SK-N-SH treated with all-trans-retinoic acid at 6 μM for 48 hours (cell line): ENCODE measurements at regions not wholly inside any gene's neighbourhood (a gene's known extent, or its start where the extent isn't known, plus 50 kb on each side); places are given as distances from the start of the nearest gene placed in this dataset.

Experiments
- ATAC-seq: fragments of 200-7000 bp; cut with Tn5 transposase; 3 replicates; pipeline ENCODE4 v1.9.1; 2020; ENCODE audit warnings: mild to moderate bottlenecking, moderate library complexity
- ARNTL ChIP-seq: fragments of 450-650 bp; formaldehyde crosslinking; IDR thresholded peaks from 2 replicates; pipeline ENCODE4 v1.5.0; 2020; ENCODE audit warnings: low read depth, mild to moderate bottlenecking, moderate library complexity, borderline replicate concordance
- BACH2 ChIP-seq: fragments of 250-450 bp; sonication (Bioruptor Pico); IDR thresholded peaks from 2 replicates; pipeline ENCODE4 v1.9.0; 2021; ENCODE audit warnings: mild to moderate bottlenecking, borderline replicate concordance
- ESRRG ChIP-seq: fragments of 250-450 bp; sonication (Bioruptor Pico); IDR thresholded peaks from 2 replicates; pipeline ENCODE4 v1.6.1; 2021; ENCODE audit warnings: mild to moderate bottlenecking
- ISL1 ChIP-seq: fragments of 250-450 bp; sonication (Bioruptor Pico); IDR thresholded peaks from 2 replicates; pipeline ENCODE4 v2.1.2; 2022; ENCODE audit warnings: mild to moderate bottlenecking, moderate library complexity
- OSR1 ChIP-seq: fragments of 250-450 bp; sonication (Bioruptor Pico); IDR thresholded peaks from 2 replicates; pipeline ENCODE4 v1.8.0; 2022; ENCODE audit warnings: moderate library complexity, mild to moderate bottlenecking, inconsistent platforms
- PPARA ChIP-seq: fragments of 250-450 bp; sonication (Bioruptor Pico); IDR thresholded peaks from 2 replicates; pipeline ENCODE4 v1.5.0; 2020; ENCODE audit warnings: mild to moderate bottlenecking, borderline replicate concordance
- RARB ChIP-seq: fragments of 250-450 bp; sonication (Bioruptor Pico); IDR thresholded peaks from 2 replicates; pipeline ENCODE4 v1.8.0; 2021; ENCODE audit warnings: mild to moderate bottlenecking, moderate library complexity
- TCF4 ChIP-seq: fragments of 250-450 bp; sonication (Bioruptor Pico); IDR thresholded peaks from 2 replicates; pipeline ENCODE4 v1.8.0; 2021; ENCODE audit warnings: mild to moderate bottlenecking, moderate library complexity, borderline replicate concordance
- TOX ChIP-seq: fragments of 250-450 bp; sonication (Bioruptor Pico); IDR thresholded peaks from 2 replicates; pipeline ENCODE4 v1.8.0; 2021; ENCODE audit warnings: mild to moderate bottlenecking, moderate library complexity, borderline replicate concordance
- ZC3H10 ChIP-seq: fragments of 250-450 bp; sonication (Bioruptor Pico); IDR thresholded peaks from 2 replicates; pipeline ENCODE4 v1.5.1; 2021; ENCODE audit warnings: mild to moderate bottlenecking, moderate library complexity
- ZFP3 ChIP-seq: fragments of 250-450 bp; sonication (Bioruptor Pico); IDR thresholded peaks from 2 replicates; pipeline ENCODE4 v1.5.0; 2020; ENCODE audit warnings: mild to moderate bottlenecking, moderate library complexity
- ZFP30 ChIP-seq: fragments of 450-650 bp; formaldehyde crosslinking; IDR thresholded peaks from 2 replicates; pipeline ENCODE4 v1.5.0; 2022; ENCODE audit warnings: mild to moderate bottlenecking, moderate library complexity
- ZNF565 ChIP-seq: fragments of 450-650 bp; formaldehyde crosslinking; conservative IDR thresholded peaks from 2 replicates; pipeline ENCODE4 v1.5.0; 2020; ENCODE audit warnings: low read depth, mild to moderate bottlenecking, moderate library complexity
- ZNF70 ChIP-seq: fragments of 450-650 bp; formaldehyde crosslinking; IDR thresholded peaks from 2 replicates; pipeline ENCODE4 v1.5.0; 2020; ENCODE audit warnings: mild to moderate bottlenecking, moderate library complexity
- ZNF8 ChIP-seq: fragments of 450-650 bp; formaldehyde crosslinking; IDR thresholded peaks from 2 replicates; pipeline ENCODE4 v1.5.0; 2020; ENCODE audit warnings: mild to moderate bottlenecking, moderate library complexity
- TF ChIP-seq, protein P1 (sequence below): fragments of 250-450 bp; sonication (Bioruptor Pico); IDR thresholded peaks from 2 replicates; pipeline ENCODE4 v1.8.0; 2021; ENCODE audit warnings: low read depth, mild to moderate bottlenecking, moderate library complexity, borderline replicate concordance
- TF ChIP-seq, protein P2 (sequence below): fragments of 250-450 bp; sonication (Bioruptor Pico); IDR thresholded peaks from 2 replicates; pipeline ENCODE4 v1.8.0; 2020; ENCODE audit warnings: mild to moderate bottlenecking, moderate library complexity, borderline replicate concordance
- TF ChIP-seq, protein P3 (sequence below): fragments of 250-450 bp; sonication (Bioruptor Pico); IDR thresholded peaks from 2 replicates; pipeline ENCODE4 v1.5.0; 2020; ENCODE audit warnings: mild to moderate bottlenecking, moderate library complexity
- TF ChIP-seq, protein P4 (sequence below): fragments of 250-450 bp; sonication (Bioruptor Pico); IDR thresholded peaks from 2 replicates; pipeline ENCODE4 v1.5.1; 2020; ENCODE audit warnings: low read depth, mild to moderate bottlenecking, moderate library complexity

DNA sequence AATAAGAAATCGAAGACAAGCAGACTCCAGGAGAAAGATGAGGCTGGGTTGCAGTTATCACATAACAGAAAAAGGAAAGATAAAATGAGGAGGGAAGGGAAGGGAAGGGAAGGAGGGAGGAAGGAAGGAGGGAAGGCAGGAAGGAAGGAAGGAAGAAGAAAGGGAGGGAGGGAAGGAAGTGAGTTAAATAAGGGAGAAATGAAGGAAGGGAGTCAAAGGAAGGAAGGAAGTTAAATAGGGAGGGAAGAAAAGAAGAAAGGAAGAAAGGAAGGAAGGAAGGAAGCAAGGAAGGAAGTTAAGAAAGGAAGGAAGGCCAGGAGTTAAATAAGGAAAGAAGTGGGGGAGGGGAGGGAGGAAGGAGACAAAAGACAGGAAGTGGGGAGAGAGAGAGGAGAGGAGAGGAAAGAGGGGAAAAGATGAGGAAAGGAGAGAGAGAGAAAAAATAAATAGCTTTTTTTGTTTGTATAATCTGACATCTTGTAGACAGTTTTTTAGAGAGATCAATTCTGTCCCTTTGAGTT lies 679.6 kb downstream of the HS3ST4 start:
- no peak for ATAC-seq
- TF ChIP-seq, protein P1, sequence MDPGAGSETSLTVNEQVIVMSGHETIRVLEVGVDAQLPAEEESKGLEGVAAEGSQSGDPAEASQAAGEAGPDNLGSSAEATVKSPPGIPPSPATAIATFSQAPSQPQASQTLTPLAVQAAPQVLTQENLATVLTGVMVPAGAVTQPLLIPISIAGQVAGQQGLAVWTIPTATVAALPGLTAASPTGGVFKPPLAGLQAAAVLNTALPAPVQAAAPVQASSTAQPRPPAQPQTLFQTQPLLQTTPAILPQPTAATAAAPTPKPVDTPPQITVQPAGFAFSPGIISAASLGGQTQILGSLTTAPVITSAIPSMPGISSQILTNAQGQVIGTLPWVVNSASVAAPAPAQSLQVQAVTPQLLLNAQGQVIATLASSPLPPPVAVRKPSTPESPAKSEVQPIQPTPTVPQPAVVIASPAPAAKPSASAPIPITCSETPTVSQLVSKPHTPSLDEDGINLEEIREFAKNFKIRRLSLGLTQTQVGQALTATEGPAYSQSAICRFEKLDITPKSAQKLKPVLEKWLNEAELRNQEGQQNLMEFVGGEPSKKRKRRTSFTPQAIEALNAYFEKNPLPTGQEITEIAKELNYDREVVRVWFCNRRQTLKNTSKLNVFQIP (CRISPR knock-in tag), result no peak
- TF ChIP-seq ARNTL (no peak), ESRRG (CRISPR knock-in tag) (no peak), ZNF8 (no peak), PPARA (no peak)
- TF ChIP-seq, protein P2, sequence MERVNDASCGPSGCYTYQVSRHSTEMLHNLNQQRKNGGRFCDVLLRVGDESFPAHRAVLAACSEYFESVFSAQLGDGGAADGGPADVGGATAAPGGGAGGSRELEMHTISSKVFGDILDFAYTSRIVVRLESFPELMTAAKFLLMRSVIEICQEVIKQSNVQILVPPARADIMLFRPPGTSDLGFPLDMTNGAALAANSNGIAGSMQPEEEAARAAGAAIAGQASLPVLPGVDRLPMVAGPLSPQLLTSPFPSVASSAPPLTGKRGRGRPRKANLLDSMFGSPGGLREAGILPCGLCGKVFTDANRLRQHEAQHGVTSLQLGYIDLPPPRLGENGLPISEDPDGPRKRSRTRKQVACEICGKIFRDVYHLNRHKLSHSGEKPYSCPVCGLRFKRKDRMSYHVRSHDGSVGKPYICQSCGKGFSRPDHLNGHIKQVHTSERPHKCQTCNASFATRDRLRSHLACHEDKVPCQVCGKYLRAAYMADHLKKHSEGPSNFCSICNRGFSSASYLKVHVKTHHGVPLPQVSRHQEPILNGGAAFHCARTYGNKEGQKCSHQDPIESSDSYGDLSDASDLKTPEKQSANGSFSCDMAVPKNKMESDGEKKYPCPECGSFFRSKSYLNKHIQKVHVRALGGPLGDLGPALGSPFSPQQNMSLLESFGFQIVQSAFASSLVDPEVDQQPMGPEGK (CRISPR knock-in tag), result no peak
- TF ChIP-seq, protein P3, sequence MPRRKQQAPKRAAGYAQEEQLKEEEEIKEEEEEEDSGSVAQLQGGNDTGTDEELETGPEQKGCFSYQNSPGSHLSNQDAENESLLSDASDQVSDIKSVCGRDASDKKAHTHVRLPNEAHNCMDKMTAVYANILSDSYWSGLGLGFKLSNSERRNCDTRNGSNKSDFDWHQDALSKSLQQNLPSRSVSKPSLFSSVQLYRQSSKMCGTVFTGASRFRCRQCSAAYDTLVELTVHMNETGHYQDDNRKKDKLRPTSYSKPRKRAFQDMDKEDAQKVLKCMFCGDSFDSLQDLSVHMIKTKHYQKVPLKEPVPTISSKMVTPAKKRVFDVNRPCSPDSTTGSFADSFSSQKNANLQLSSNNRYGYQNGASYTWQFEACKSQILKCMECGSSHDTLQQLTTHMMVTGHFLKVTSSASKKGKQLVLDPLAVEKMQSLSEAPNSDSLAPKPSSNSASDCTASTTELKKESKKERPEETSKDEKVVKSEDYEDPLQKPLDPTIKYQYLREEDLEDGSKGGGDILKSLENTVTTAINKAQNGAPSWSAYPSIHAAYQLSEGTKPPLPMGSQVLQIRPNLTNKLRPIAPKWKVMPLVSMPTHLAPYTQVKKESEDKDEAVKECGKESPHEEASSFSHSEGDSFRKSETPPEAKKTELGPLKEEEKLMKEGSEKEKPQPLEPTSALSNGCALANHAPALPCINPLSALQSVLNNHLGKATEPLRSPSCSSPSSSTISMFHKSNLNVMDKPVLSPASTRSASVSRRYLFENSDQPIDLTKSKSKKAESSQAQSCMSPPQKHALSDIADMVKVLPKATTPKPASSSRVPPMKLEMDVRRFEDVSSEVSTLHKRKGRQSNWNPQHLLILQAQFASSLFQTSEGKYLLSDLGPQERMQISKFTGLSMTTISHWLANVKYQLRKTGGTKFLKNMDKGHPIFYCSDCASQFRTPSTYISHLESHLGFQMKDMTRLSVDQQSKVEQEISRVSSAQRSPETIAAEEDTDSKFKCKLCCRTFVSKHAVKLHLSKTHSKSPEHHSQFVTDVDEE, result no peak
- TF ChIP-seq, protein P4, sequence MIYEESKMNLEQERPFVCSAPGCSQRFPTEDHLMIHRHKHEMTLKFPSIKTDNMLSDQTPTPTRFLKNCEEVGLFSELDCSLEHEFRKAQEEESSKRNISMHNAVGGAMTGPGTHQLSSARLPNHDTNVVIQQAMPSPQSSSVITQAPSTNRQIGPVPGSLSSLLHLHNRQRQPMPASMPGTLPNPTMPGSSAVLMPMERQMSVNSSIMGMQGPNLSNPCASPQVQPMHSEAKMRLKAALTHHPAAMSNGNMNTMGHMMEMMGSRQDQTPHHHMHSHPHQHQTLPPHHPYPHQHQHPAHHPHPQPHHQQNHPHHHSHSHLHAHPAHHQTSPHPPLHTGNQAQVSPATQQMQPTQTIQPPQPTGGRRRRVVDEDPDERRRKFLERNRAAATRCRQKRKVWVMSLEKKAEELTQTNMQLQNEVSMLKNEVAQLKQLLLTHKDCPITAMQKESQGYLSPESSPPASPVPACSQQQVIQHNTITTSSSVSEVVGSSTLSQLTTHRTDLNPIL, result no peak

DNA sequence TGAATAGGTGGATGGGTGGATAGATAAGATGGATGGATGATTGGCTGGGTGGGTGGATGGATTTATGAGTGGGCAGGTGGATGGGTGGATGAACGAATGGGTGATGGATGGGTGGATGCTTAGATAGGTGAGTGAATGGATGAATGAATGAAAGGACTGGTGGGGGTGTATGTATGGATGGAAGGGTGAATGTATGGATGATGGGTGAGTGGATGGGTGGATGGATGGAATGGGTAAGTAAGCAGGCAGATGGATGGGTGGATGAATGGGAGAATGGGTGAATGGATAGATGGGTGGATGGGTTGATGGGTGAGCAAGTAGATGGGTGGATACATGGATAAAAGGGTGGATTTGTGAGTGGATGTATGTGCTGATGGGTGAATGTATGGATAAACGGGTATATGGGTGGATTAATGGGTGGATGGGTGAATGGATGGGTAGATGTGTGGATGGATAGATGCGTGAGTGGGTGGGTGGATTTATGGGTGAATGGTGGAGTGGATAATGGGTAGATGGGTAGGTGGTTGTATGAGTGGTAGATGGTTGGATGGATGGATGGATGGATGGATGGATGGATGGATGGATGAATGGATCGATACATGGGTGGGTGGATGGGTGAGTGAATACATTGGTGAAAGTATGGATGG lies 682.6 kb downstream of the HS3ST4 start:
- ATAC-seq, result no peak
- TF ChIP-seq ZNF565 (CRISPR knock-in tag) (no peak), BACH2 (CRISPR knock-in tag) (no peak), ZNF70 (CRISPR knock-in tag) (no peak), ZNF8 (no peak), TCF4 (CRISPR knock-in tag) (no peak), ESRRG (CRISPR knock-in tag) (no peak), ZFP3 (CRISPR knock-in tag) (no peak), ZFP30 (CRISPR knock-in tag) (no peak), OSR1 (CRISPR knock-in tag) (no peak), PPARA (no peak), ZC3H10 (CRISPR knock-in tag) (no peak), TOX (CRISPR knock-in tag) (no peak), ISL1 (CRISPR knock-in tag) (no peak)
- TF ChIP-seq, protein P3, result no peak
- TF ChIP-seq, all 23 proteins: peak for 0

DNA sequence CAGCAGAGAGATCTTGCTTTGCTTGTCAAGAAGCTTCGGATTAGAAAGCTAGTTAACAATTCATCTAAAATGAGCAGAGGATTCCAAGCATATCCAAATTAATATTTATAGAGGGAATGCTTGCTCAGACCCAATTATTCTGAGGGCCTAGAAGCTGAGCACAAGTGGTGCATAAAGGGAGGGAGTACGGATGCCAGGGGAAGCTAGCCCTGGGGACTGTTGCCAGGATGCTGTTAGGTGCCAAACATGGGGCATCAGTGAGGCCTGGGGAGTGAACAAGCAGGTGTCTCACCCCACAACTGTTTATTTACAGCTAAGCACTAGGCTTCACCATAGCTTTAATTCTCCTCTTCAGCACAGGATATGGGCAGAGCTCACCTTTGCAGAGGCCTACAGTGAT lies 684.1 kb upstream of the C16orf82 start:
- no peak for ATAC-seq
- TF ChIP-seq RARB (CRISPR knock-in tag) (no peak), ZFP3 (CRISPR knock-in tag) (no peak), ZNF8 (no peak)
